Osteocyte (in vitro differentiated cells): ENCODE measurements at regions not wholly inside any gene's neighbourhood (a gene's known extent, or its start where the extent isn't known, plus 50 kb on each side); places are given as distances from the start of the nearest gene placed in this dataset.
"Not testable (repeated sequence)": the region's sequence is repeated elsewhere in the genome, so short reads cannot be mapped to it uniquely, and the experiment has no call there.

Experiments used
- DNase-seq: peaks from one replicate; pipeline ENCODE4 v3.0.0; 2021; ENCODE audit warnings: mixed read lengths; ENCODE audit not compliant: unreplicated experiment; ENCODE audit errors: extremely low spot score
- H3K27ac Mint-ChIP-seq: one replicate; pipeline ENCODE4 v1.8.0; 2021; ENCODE audit warnings: mild to moderate bottlenecking, mixed read lengths; ENCODE audit not compliant: unreplicated experiment
- H3K27me3 Mint-ChIP-seq: one replicate; pipeline ENCODE4 v1.8.0; 2021; ENCODE audit warnings: mixed read lengths; ENCODE audit not compliant: unreplicated experiment
- H3K36me3 Mint-ChIP-seq: one replicate; pipeline ENCODE4 v1.8.0; 2021; ENCODE audit warnings: mixed read lengths; ENCODE audit not compliant: unreplicated experiment
- H3K4me1 Mint-ChIP-seq: one replicate; pipeline ENCODE4 v1.8.0; 2021; ENCODE audit warnings: mixed read lengths; ENCODE audit not compliant: unreplicated experiment
- H3K4me3 Mint-ChIP-seq: one replicate; pipeline ENCODE4 v1.8.0; 2021; ENCODE audit warnings: mild to moderate bottlenecking, moderate library complexity, mixed read lengths; ENCODE audit not compliant: unreplicated experiment
- H3K9me3 Mint-ChIP-seq: one replicate; pipeline ENCODE4 v1.8.0; 2021; ENCODE audit warnings: mixed read lengths; ENCODE audit not compliant: unreplicated experiment
- TF ChIP-seq, protein P1 (sequence below): fragments of 200-600 bp; sonication (generic); IDR thresholded peaks from 2 replicates; pipeline ENCODE4 v1.5.0; 2021; ENCODE audit warnings: antibody characterized with exemption, mild to moderate bottlenecking, moderate library complexity

DNA sequence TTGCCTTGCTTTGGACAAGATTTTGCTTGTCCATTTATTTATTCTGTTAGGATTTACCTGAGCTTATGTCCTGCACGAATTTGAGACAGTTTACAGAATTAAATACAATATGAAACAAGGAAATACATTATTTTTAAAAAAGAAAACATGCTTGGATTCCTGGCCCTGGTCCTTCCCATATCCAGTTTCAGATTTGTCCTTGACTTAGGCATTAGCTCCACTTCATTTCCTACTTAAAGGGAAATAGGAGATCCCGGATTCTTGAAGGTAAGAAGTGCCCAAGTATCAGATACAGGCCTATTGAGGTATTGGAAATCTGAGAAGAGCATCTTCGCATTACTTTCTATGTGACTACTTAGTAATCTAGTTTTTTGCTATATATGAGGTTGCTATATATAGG, 672.0 kb downstream of the SI start:
- no peak for DNase-seq
- Mint-ChIP-seq H3K4me1 (no peaks in the 10 kb centered on the region), H3K9me3 (no peaks in the 10 kb centered on the region), H3K27ac (no peak overlapping the region), H3K27me3 (no peaks in the 10 kb centered on the region), H3K36me3 (no peaks in the 10 kb centered on the region), H3K4me3 (no peak overlapping the region)
- TF ChIP-seq, protein P1, sequence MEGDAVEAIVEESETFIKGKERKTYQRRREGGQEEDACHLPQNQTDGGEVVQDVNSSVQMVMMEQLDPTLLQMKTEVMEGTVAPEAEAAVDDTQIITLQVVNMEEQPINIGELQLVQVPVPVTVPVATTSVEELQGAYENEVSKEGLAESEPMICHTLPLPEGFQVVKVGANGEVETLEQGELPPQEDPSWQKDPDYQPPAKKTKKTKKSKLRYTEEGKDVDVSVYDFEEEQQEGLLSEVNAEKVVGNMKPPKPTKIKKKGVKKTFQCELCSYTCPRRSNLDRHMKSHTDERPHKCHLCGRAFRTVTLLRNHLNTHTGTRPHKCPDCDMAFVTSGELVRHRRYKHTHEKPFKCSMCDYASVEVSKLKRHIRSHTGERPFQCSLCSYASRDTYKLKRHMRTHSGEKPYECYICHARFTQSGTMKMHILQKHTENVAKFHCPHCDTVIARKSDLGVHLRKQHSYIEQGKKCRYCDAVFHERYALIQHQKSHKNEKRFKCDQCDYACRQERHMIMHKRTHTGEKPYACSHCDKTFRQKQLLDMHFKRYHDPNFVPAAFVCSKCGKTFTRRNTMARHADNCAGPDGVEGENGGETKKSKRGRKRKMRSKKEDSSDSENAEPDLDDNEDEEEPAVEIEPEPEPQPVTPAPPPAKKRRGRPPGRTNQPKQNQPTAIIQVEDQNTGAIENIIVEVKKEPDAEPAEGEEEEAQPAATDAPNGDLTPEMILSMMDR: no peak

DNA sequence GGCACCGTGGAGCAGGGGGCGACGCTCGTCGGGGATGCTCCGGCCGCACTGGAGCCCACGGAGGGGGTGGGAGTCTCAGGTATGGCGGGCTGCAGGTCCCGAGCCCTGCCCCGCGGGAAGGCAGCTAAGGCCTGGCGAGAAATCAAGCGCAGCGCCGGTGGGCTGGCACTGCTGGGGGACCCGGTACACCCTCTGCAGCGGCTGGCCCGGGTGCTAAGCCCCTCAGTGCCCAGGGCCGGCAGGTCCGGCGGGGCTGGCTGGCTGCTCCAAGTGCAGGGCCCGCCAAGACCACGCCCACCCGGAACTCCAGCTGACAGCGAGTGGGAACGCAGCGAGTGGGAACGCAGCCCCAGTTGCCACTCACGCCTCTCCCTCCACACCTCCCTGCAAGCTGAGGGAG, 676.4 kb downstream of the SI start:
- Mint-ChIP-seq H3K4me3 (no peak overlapping the region), H3K27me3 (no peaks in the 10 kb centered on the region), H3K4me1 (no peaks in the 10 kb centered on the region), H3K9me3 (no peaks in the 10 kb centered on the region), H3K27ac (no peak overlapping the region), H3K36me3 (no peaks in the 10 kb centered on the region)
- DNase-seq: no peak
- TF ChIP-seq, protein P1: no peak

DNA sequence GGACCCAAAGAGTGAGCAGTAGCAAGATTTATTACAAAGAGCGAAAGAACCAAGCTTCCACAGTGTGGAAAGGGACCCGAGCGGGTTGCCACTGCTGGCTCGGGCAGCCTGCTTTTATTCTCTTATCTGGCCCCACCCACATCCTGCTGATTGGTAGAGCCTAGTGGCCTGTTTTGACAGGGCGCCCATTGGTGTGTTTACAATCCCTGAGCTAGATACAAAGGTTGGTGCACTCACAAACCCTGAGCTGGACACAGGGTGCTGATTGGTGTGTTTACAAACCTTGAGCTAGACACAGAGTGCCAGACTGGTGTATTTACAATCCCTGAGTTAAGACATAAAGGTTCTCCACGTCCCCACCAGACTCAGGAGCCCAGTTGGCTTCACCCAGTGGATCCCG, 676.9 kb downstream of the SI start:
- H3K4me1 Mint-ChIP-seq, H3K9me3 Mint-ChIP-seq, H3K4me3 Mint-ChIP-seq, DNase-seq, H3K27ac Mint-ChIP-seq, H3K27me3 Mint-ChIP-seq, H3K36me3 Mint-ChIP-seq: not testable (repeated sequence)

DNA sequence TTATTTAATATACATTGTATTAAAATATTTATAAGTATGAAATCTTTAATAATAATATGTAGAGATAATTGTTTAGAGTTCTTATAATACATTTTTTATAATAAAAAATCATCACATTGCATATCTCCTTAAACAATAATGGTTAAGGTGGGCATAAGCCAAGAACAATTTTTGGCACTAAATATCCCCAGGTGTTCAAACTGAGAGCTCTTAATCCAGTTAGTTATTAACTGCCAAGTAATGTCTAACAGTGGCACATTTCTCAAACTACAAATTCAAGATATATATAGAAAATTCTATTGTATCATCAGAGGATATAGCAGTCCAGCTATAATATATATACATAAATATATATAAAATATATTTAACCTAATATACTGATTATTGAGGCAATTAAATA, 680.8 kb downstream of the SI start:
- peaks cover 3% of the 10 kb centered on the region for H3K27me3 Mint-ChIP-seq
- no peaks in the 10 kb centered on the region for H3K4me1 Mint-ChIP-seq
- no peak overlapping the region for H3K4me3 Mint-ChIP-seq
- TF ChIP-seq, protein P1: no peak
- no peak for DNase-seq
- H3K36me3 Mint-ChIP-seq: no peaks in the 10 kb centered on the region
- no peak overlapping the region for H3K27ac Mint-ChIP-seq
- no peaks in the 10 kb centered on the region for H3K9me3 Mint-ChIP-seq

DNA sequence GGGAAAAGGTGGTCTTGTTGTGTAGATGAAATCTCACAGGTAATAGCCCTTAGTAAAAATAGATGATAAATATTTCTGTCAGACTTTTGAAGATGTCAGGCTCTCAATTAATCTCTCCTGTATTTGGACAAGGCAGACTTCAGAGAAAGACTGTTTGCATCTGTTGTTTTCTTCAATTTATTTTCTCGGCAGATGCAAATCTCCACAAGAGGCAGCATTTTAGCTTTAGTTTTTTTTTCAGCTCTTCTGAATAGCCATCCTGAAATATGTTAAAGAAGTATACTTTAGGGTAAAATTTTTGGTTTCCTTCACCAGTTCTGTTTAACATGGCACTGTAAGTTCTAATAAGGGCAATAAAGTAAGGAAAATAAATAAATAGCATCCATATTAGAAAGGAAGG, 685.1 kb downstream of the SI start:
- DNase-seq: no peak
- peaks cover 6% of the 10 kb centered on the region for H3K9me3 Mint-ChIP-seq
- no peaks in the 10 kb centered on the region for H3K4me1 Mint-ChIP-seq
- H3K36me3 Mint-ChIP-seq: no peaks in the 10 kb centered on the region
- TF ChIP-seq, protein P1: peak; percentile 15
- H3K27ac Mint-ChIP-seq: no peak overlapping the region
- H3K4me3 Mint-ChIP-seq: no peak overlapping the region
- H3K27me3 Mint-ChIP-seq: peaks cover 3% of the 10 kb centered on the region

DNA sequence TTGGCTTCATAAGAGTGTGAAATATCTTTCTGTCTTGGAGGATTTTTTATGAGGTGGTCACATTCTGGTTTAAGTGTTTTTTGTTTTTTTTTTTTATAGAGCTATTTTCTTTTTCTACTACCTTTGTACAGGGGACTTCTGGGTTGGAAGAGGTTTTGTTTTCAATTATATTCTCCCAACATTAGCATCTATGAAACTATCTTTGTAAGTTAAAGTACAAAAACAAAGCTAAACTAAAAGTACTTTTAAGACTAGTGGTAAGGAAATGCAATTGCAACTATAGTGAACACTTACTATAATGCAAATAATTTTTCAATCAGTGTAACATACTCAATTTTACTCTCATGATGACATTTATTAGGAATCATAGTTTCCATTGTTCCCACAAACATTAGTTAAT, 688.2 kb downstream of the SI start:
- TF ChIP-seq, protein P1: peak; percentile 27
- no peak overlapping the region for H3K4me3 Mint-ChIP-seq
- no peaks in the 10 kb centered on the region for H3K36me3 Mint-ChIP-seq
- no peaks in the 10 kb centered on the region for H3K4me1 Mint-ChIP-seq
- H3K9me3 Mint-ChIP-seq: peaks cover 6% of the 10 kb centered on the region
- no peak for DNase-seq
- H3K27me3 Mint-ChIP-seq: peaks cover 3% of the 10 kb centered on the region
- H3K27ac Mint-ChIP-seq: no peak overlapping the region
